Right atrium auricular region (tissue), 2 donors: ENCODE measurements at regions not wholly inside any gene's neighbourhood (a gene's known extent, or its start where the extent isn't known, plus 50 kb on each side); places are given as distances from the start of the nearest gene placed in this dataset.

Experiments
- DNase-seq: peaks from one replicate; pipeline ENCODE4 v3.0.0-alpha.2; 2019; ENCODE audit warnings: low spot score
- H3K27ac ChIP-seq, 2 donors: fragments of 200-600 bp; sonication (generic); 1 replicate in 1 of 2; 2 replicates in 1 of 2; pipeline ENCODE4 v1.5.1; 2016 to 2019
- H3K27me3 ChIP-seq, 2 donors: fragments of 200-600 bp; sonication (generic); one replicate each; pipeline versions ENCODE4 v1.5.1 to v1.6.0; 2017 to 2019
- H3K36me3 ChIP-seq: fragments of 200-600 bp; sonication (generic); one replicate; pipeline ENCODE4 v1.5.1; 2016
- H3K4me1 ChIP-seq, 2 donors: fragments of 200-600 bp; sonication (generic); one replicate each; pipeline versions ENCODE4 v1.5.1 to v1.6.0; 2017 to 2019
- H3K4me3 ChIP-seq, 2 donors: fragments of 200-600 bp; sonication (generic); 1 replicate in 1 of 2; 2 replicates in 1 of 2; pipeline ENCODE4 v1.5.1; 2017 to 2019; ENCODE audit warnings: mild to moderate bottlenecking in 1 of 2, moderate library complexity in 1 of 2
- H3K9me3 ChIP-seq, 2 donors: fragments of 200-600 bp; sonication (generic); one replicate each; pipeline ENCODE4 v1.5.1; 2019
- CTCF ChIP-seq, 2 donors: fragments of 200-600 bp; sonication (generic); IDR thresholded peaks; one replicate each; pipeline ENCODE4 v1.5.1; 2019; ENCODE audit warnings: antibody characterized with exemption in 2 of 2

- H3K9me3 ChIP-seq = no peaks in the 10 kb centered on the region
- H3K4me3 ChIP-seq = no peak overlapping the region
- no peaks in the 10 kb centered on the region for H3K27me3 ChIP-seq
- H3K36me3 ChIP-seq = no peaks in the 10 kb centered on the region
- TF ChIP-seq CTCF (IDR thresholded peaks at IDR 0.05) = no peak
- H3K27ac ChIP-seq = no peak overlapping the region
- DNase-seq = no peak
- H3K4me1 ChIP-seq = no peaks in the 10 kb centered on the region
Observed at GRCh38 chr3:90025019-90025418, 917.6 kb downstream of the EPHA3 start.

- TF ChIP-seq CTCF (IDR thresholded peaks at IDR 0.05) = no peak
- H3K27ac ChIP-seq = no peak overlapping the region
- no peaks in the 10 kb centered on the region for H3K4me1 ChIP-seq
Observed at GRCh38 chr3:90026406-90026805, 919.0 kb downstream of the EPHA3 start.

GRCh38 chr3:90031121-90031520, 923.7 kb downstream of the EPHA3 start:
- H3K4me1 ChIP-seq = no peaks in the 10 kb centered on the region
- H3K27me3 ChIP-seq = no peaks in the 10 kb centered on the region
- H3K36me3 ChIP-seq = no peaks in the 10 kb centered on the region
- no peak overlapping the region for H3K27ac ChIP-seq
- no peaks in the 10 kb centered on the region for H3K9me3 ChIP-seq
- no peak for TF ChIP-seq CTCF (IDR thresholded peaks at IDR 0.05)
- no peak for DNase-seq
- no peak overlapping the region for H3K4me3 ChIP-seq

More at GRCh38 chr3:90026406-90026805, 919.0 kb downstream of the EPHA3 start:
- no peak overlapping the region for H3K4me3 ChIP-seq
- H3K9me3 ChIP-seq = no peaks in the 10 kb centered on the region
- DNase-seq = no peak
- no peaks in the 10 kb centered on the region for H3K36me3 ChIP-seq
- no peaks in the 10 kb centered on the region for H3K27me3 ChIP-seq

GRCh38 chr3:90032980-90033641, 925.7 kb downstream of the EPHA3 start:
- no peak for DNase-seq
- Histone ChIP-seq H3K4me3 (no peak overlapping the region), H3K27me3 (no peaks in the 10 kb centered on the region), H3K36me3 (no peaks in the 10 kb centered on the region), H3K4me1 (no peaks in the 10 kb centered on the region), H3K9me3 (no peaks in the 10 kb centered on the region), H3K27ac (no peak overlapping the region)
- TF ChIP-seq CTCF (IDR thresholded peaks at IDR 0.05) = no peak

GRCh38 chr3:90034038-90034437, 926.6 kb downstream of the EPHA3 start:
- Histone ChIP-seq H3K4me1 (no peaks in the 10 kb centered on the region), H3K27ac (no peak overlapping the region), H3K36me3 (no peaks in the 10 kb centered on the region), H3K27me3 (no peaks in the 10 kb centered on the region), H3K9me3 (no peaks in the 10 kb centered on the region), H3K4me3 (no peak overlapping the region)
- no peak for DNase-seq
- no peak for TF ChIP-seq CTCF (IDR thresholded peaks at IDR 0.05)

- TF ChIP-seq CTCF (IDR thresholded peaks at IDR 0.05) = no peak
- Histone ChIP-seq H3K4me3 (no peak overlapping the region), H3K4me1 (no peaks in the 10 kb centered on the region), H3K36me3 (no peaks in the 10 kb centered on the region), H3K27me3 (no peaks in the 10 kb centered on the region), H3K9me3 (no peaks in the 10 kb centered on the region), H3K27ac (no peak overlapping the region)
- no peak for DNase-seq
Observed at GRCh38 chr3:90035643-90036042, 928.2 kb downstream of the EPHA3 start.
